COLO668 (cell line): ENCODE measurements at regions not wholly inside any gene's neighbourhood (a gene's known extent, or its start where the extent isn't known, plus 50 kb on each side); places are given as distances from the start of the nearest gene placed in this dataset.

ENCODE experiments used
- DNase-seq: peaks from one replicate; lab custom pipeline; 2025; ENCODE audit not compliant: unreplicated experiment; lab: John Stamatoyannopoulos, UW

- DNase-seq = no peak
Measured at GRCh38 chr15:77798847-77799246, 166.1 kb upstream of the LINGO1 start.

- DNase-seq = no peak
Measured at GRCh38 chr15:77798151-77798835, 165.6 kb upstream of the LINGO1 start.

- no peak for DNase-seq
Measured at GRCh38 chr15:77797270-77797669, 164.6 kb upstream of the LINGO1 start.

GRCh38 chr15:77796046-77796729 lies 163.5 kb upstream of the LINGO1 start:
- no peak for DNase-seq

DNA sequence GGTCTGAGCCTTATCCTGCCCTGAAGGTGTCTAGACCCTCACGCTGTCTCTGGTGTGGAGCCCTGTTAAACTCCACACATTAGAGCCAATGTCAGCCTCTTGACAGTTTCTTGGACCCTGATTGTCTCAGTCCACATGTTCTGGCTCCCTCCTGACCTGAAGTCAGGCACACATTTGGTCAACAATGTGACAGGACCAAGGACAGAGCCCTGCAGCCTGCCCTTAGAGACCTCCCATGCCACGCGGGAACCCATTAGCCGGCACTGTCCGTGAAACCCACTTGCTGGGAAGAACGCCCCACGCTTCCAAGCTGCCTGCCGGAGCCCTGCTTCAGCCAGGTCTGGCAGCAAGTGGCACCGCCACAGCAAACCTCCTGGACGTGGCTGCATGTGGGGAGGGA lies 162.7 kb upstream of the LINGO1 start:
- DNase-seq = no peak

DNA sequence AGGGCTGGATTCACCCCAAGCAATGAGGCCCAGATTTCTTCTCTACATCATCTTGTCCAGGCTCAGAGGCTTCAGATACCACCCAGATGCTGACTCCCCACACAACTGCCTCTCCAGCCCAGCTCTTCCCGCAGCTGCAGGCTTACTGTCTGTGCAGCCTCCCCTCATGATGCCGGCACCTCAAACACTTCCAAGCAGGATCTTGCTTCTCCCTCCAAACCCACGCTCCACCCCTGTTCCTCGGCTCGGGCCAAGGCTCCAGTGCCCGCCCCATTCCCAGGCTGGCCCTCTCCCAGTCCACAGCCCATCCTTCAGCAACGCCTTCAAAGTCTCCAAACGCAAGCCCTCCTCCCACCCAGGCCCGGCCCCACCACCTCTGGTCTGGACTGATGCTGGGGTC lies 159.2 kb upstream of the LINGO1 start:
- DNase-seq = no peak

- no peak for DNase-seq
Measured at GRCh38 chr15:77790481-77790880, 157.8 kb upstream of the LINGO1 start.

- no peak for DNase-seq
Measured at GRCh38 chr15:77786956-77787355, 154.2 kb upstream of the LINGO1 start.

GRCh38 chr15:77786181-77786890 lies 153.6 kb upstream of the LINGO1 start:
- no peak for DNase-seq

- peak; percentile 25 for DNase-seq
Measured at GRCh38 chr15:77784361-77785292, 151.9 kb upstream of the LINGO1 start.

- no peak for DNase-seq
Measured at GRCh38 chr15:77783636-77784035, 150.9 kb upstream of the LINGO1 start.

DNA sequence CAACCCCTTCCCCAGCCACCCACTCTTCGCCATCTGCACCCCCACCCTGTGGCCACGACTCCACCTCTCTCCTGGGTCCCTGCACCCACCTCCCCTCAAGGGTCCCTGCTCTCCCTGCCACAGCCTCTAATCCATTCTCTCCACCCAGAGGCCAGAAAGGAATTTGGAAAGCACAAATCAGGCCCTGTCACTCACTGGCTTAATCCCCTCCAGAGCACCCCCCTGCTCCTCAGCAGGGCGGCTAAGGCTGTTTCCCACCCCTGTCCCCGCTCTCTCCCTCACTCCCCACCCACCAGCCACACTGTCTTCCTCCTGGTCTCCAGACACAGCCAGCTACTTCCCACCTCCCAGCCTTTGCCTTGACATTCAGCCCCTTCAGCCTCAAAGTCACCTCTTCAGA lies 150.0 kb upstream of the LINGO1 start:
- DNase-seq = no peak

- DNase-seq = no peak
Measured at GRCh38 chr15:77781946-77782240, 149.2 kb upstream of the LINGO1 start.

DNA sequence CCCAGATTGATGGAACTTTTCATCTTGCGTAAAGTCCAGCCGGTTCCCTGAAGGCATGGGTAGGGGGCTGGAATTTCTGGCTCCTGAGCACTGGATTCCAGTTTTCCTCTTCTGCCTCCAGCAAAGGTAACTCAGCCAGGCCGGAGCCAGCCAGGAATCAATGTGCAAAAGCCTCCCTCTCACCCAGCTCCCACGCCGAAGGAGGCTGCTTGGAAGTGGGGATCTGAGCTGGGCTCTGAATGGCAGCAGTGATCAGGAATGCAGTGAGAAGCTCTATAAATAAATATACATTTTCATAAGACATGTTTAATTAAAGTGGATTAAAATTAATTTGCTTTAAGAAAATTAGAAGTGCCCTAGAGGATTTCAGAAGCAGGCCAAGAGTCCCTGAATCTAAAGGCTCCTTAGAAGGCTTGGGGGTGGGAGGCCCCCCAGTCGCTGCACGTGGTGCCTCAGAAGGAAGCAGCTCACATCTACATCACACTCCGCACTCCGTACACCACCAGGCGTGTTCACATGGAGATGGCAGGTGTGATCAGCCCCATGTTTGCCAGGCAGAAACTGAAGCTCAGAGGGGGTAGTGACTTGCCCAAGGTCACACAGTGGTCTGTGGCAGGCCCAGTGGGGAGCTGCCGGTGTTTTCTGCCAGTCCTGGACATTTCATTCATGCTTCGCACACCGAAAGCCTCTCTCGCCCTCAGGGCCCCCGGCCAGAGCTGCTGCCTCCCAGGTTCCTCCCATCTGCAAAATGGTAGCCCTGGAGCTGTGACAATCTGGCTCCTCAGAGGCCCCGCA lies 148.6 kb upstream of the LINGO1 start:
- no peak for DNase-seq

- no peak for DNase-seq
Measured at GRCh38 chr15:77778802-77779201, 146.1 kb upstream of the LINGO1 start.

DNA sequence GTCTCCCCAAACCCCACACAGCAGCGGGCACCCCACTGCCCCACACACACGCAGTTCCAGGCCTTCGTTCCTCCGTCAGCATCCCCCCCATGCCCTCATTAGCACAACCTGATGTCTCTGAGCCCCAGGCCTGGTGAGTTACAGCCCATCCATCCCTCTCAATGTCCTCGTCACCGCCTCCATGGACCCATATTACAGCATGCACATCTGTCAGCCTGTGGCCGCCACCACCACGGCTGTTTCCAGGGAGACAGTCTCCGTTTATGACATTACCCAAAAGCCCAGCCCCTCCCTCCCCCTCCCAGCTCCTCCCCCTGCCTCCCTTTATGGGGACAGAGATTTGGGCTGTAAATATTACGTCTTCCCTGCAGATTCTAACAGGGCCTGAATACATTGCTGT lies 143.1 kb upstream of the LINGO1 start:
- DNase-seq = no peak

- DNase-seq = no peak
Measured at GRCh38 chr15:77775373-77775772, 142.7 kb upstream of the LINGO1 start.

- DNase-seq = no peak
Measured at GRCh38 chr15:77774350-77774749, 141.6 kb upstream of the LINGO1 start.

DNA sequence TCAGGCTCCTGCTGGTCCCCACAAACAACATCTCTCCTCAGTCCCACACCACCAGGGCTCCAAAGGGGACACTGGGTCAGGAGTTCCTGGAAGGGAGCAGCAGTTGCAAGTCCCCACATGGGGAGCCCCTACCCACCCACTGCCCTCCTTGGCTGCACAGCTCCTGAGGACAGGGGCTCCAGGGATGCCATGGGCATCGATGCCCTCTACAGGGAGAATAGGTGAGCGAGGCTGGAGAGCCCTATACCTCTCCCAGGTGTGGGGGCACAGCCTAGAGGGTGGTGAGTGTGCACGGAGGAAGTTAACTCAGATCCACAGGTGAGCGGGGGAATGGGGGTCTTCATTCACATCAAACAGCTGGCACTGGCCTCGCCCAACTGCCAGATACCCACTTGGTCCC lies 141.2 kb upstream of the LINGO1 start:
- no peak for DNase-seq

DNA sequence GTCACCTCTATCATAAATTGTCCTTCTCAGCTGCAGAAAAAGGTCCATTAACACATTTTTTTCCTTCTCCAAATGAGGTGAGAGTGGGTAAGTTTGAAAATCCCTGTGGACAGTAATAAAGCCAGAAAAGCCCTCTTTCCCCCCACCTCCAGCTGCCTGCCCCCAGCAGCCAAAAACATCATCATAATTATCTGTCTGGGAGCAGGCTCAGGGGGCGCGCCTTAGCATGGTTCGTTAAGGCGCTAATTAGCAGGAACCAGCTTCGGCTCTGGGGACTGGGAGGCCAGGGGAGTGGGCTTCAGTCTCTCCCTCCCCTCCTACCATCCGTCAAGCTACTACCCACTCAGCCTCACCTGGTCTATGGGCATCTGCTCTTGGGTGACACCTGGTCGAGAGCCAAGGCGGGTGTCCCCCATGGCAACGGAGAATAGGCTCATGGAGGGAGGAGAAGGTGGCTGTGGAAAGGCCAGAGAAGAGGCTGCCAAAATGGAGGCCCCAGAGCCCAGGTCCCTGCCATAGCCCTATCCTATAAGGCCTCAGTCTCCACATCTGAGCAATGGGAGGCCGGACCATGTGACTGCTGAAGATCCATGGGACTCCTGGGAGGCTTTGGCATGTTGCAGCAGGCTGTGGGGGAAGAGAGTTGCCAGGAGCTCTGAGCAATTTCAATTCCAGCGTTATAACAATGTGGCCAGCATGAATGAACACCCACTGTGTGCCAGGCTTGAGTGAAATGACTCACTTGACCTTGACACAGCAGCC lies 140.1 kb upstream of the LINGO1 start:
- DNase-seq = no peak
